Tibial artery (tissue), 4 donors: ENCODE measurements at regions not wholly inside any gene's neighbourhood (a gene's known extent, or its start where the extent isn't known, plus 50 kb on each side); places are given as distances from the start of the nearest gene placed in this dataset.

Source experiments
- DNase-seq, 2 donors: peaks; one replicate each; pipeline ENCODE4 v3.0.0-alpha.2; 2019
- H3K27ac ChIP-seq, 2 donors: fragments of 200-600 bp; sonication (generic) in 1 of 2; 1 replicate in 1 of 2; 2 replicates in 1 of 2; pipeline ENCODE4 v1.5.1; 2018 to 2019; ENCODE audit warnings: mild to moderate bottlenecking in 1 of 2
- H3K27me3 ChIP-seq, 2 donors: fragments of 200-600 bp; sonication (generic) in 1 of 2; one replicate each; pipeline versions ENCODE4 v1.5.1 to v1.6.0; 2016 to 2019
- H3K36me3 ChIP-seq, 3 donors: fragments of 200-600 bp; sonication (generic) in 2 of 3; one replicate each; pipeline ENCODE4 v1.5.1; 2016 to 2019; ENCODE audit warnings: mild to moderate bottlenecking in 2 of 3
- H3K4me1 ChIP-seq, 4 donors: fragments of 200-600 bp; sonication (generic) in 2 of 4; 1 replicate in 3 of 4; 2 replicates in 1 of 4; pipeline ENCODE4 v1.5.1; 2016 to 2019
- H3K4me3 ChIP-seq, 2 donors: fragments of 200-600 bp; sonication (generic) in 1 of 2; 1 replicate in 1 of 2; 2 replicates in 1 of 2; pipeline ENCODE4 v1.5.1; 2018 to 2019; ENCODE audit warnings: mild to moderate bottlenecking in 2 of 2
- H3K9me3 ChIP-seq, 3 donors: fragments of 200-600 bp; sonication (generic) in 1 of 3; one replicate each; pipeline ENCODE4 v1.5.1; 2016 to 2019
- CTCF ChIP-seq, 2 experiments: fragments of 200-600 bp in 1 of 2; fragments of 450-650 bp in 1 of 2; IDR thresholded peaks; one replicate each; pipeline ENCODE4 v1.5.1; 2017 to 2019; ENCODE audit warnings: antibody characterized with exemption in 2 of 2, mild to moderate bottlenecking in 1 of 2, moderate library complexity in 1 of 2
- intact Hi-C: fragments of 100-400 bp; cut with DNase I; formaldehyde crosslinking; loops from one replicate; pipeline ENCODE4 v1.15.0; 2023; ENCODE audit warnings: low total_unique reads

- Histone ChIP-seq H3K36me3 (no peaks in the 10 kb centered on the region), H3K27ac (no peak overlapping the region), H3K27me3 (no peaks in the 10 kb centered on the region), H3K4me1 (no peaks in the 10 kb centered on the region), H3K9me3 (no peaks in the 10 kb centered on the region), H3K4me3 (no peak overlapping the region)
- DNase-seq, result no peak
- TF ChIP-seq CTCF (IDR thresholded peaks at IDR 0.05), result no peak
- intact Hi-C loops, result no loop called here
These were observed 181.4 kb upstream of the PCDH7 start for GRCh38 chr4:30538794-30539193.

- no peak for DNase-seq
- no peaks in the 10 kb centered on the region for H3K9me3 ChIP-seq
- no peak overlapping the region for H3K4me3 ChIP-seq
- TF ChIP-seq CTCF (IDR thresholded peaks at IDR 0.05), result no peak
- no peaks in the 10 kb centered on the region for H3K27me3 ChIP-seq
- no peak overlapping the region for H3K27ac ChIP-seq
- intact Hi-C loops, result no loop called here
- H3K36me3 ChIP-seq, result no peaks in the 10 kb centered on the region
- H3K4me1 ChIP-seq, result no peaks in the 10 kb centered on the region
These were observed 177.1 kb upstream of the PCDH7 start for GRCh38 chr4:30543057-30543456.

DNA sequence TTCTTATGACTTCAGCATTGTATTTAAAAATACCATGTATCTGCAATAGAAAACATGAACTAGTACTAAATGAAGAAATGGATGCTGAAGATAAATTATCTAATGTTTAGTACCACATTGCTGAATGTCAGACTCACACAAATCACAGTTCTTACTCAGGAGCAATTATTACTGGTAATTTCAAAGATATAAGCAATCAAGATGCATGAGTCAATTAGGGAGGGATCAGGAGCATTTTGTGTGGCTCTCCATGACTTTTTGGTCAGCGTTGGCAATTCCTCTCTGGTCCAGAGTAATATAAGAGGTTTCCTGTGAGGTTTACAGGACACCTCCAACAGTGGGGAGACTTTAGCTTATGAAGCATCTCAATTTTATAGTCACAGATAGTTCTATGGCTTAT is 167.0 kb upstream of the PCDH7 start:
- no peak for TF ChIP-seq CTCF (IDR thresholded peaks at IDR 0.05)
- H3K36me3 ChIP-seq, result no peaks in the 10 kb centered on the region
- intact Hi-C loops, result no loop called here

DNA sequence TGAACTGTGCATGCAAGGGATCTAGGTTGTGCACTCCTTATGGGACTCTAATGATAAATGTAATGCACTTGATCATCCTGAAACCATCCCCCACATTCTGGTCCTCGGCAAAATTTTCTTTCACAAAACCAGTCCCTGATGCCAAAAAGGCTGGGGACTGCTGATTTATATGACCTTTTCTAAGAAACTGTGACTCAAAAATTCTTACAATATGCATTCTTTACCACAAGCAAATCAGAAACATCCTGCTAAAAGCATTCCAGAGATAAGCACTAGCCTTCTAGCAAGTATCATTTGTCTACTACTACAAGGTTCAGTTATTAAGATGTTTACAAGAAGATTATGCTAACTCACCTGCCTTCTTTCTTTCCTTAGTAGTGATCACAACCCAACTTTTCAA is 166.5 kb upstream of the PCDH7 start:
- DNase-seq, result no peak
- Histone ChIP-seq H3K4me3 (no peak overlapping the region), H3K27ac (no peak overlapping the region), H3K9me3 (no peaks in the 10 kb centered on the region), H3K36me3 (no peaks in the 10 kb centered on the region), H3K27me3 (no peaks in the 10 kb centered on the region), H3K4me1 (no peaks in the 10 kb centered on the region)
- no peak for TF ChIP-seq CTCF (IDR thresholded peaks at IDR 0.05)
- intact Hi-C loops, result no loop called here

More for the DNA sequence above, 167.0 kb upstream of the PCDH7 start:
- H3K27me3 ChIP-seq, result no peaks in the 10 kb centered on the region
- no peak overlapping the region for H3K27ac ChIP-seq
- H3K9me3 ChIP-seq, result no peaks in the 10 kb centered on the region
- H3K4me1 ChIP-seq, result no peaks in the 10 kb centered on the region
- no peak for DNase-seq
- H3K4me3 ChIP-seq, result no peak overlapping the region

GRCh38 chr4:30555775-30556174 is 164.4 kb upstream of the PCDH7 start:
- intact Hi-C loops, result no loop called here
- Histone ChIP-seq H3K27me3 (no peaks in the 10 kb centered on the region), H3K9me3 (no peaks in the 10 kb centered on the region), H3K27ac (no peak overlapping the region), H3K4me3 (no peak overlapping the region), H3K4me1 (no peaks in the 10 kb centered on the region), H3K36me3 (no peaks in the 10 kb centered on the region)
- no peak for DNase-seq
- no peak for TF ChIP-seq CTCF (IDR thresholded peaks at IDR 0.05)

DNA sequence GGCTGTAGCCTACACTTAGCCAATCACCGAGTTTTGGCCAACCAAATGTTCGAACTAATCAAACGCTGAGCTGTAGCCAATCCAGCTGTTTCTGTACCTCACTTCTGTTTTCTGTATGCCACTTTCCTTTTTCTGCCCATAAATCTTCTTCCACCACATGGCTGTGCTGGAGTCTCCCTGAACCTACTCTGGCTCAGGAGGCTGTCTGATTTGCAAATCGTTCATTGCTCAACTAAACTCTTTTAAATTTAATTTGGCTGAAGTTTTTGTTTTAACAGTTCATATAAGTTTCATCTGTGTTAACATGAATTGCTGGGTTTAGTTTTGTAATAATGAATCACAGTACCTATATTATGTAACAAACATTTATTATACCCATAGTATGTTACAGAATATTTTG is 160.7 kb upstream of the PCDH7 start:
- intact Hi-C loops, result no loop called here
- no peaks in the 10 kb centered on the region for H3K4me1 ChIP-seq
- no peak for DNase-seq
- no peak overlapping the region for H3K27ac ChIP-seq
- no peaks in the 10 kb centered on the region for H3K36me3 ChIP-seq
- H3K27me3 ChIP-seq, result no peaks in the 10 kb centered on the region
- H3K4me3 ChIP-seq, result no peak overlapping the region
- no peaks in the 10 kb centered on the region for H3K9me3 ChIP-seq
- no peak for TF ChIP-seq CTCF (IDR thresholded peaks at IDR 0.05)
